SU-DHL-6 (cell line): ENCODE measurements at regions not wholly inside any gene's neighbourhood (a gene's known extent, or its start where the extent isn't known, plus 50 kb on each side); places are given as distances from the start of the nearest gene placed in this dataset.

Experiments
- EZH2phosphoT487 ChIP-seq: fragments of 200-600 bp; sonication (generic), shearing (Covaris generic); conservative IDR thresholded peaks from 2 replicates; pipeline ENCODE4 v1.6.1; 2018; ENCODE audit warnings: mild to moderate bottlenecking, antibody characterized with exemption, low read length, moderate library complexity, mixed read lengths
- TF ChIP-seq, protein P1 (sequence below): fragments of 200-600 bp; sonication (generic); IDR thresholded peaks from one replicate; pipeline ENCODE4 v1.5.1; 2017; ENCODE audit warnings: antibody characterized with exemption, mild to moderate bottlenecking, low read length, moderate library complexity; ENCODE audit not compliant: insufficient read depth, poor library complexity, severe bottlenecking

DNA sequence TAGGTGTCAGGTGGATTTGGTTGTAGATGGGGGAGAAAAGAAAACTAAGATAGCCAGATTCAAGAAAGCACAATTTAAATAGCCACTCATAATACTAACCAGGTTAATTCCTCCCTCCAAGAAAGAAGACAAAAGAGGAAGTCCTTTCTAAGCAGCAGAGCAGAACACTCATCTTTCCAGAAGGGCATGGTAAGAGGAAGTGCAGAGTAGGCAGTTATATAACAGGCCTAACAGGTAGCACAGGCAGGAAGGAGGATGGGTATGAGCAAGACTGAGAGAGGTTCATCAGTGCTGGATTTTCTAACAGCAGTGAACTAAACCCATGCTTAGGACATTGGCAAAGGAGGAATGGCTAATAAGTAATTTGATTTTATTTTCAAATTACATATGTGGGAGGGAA, 517.5 kb downstream of the PLPP3 start:
- TF ChIP-seq, protein P1, sequence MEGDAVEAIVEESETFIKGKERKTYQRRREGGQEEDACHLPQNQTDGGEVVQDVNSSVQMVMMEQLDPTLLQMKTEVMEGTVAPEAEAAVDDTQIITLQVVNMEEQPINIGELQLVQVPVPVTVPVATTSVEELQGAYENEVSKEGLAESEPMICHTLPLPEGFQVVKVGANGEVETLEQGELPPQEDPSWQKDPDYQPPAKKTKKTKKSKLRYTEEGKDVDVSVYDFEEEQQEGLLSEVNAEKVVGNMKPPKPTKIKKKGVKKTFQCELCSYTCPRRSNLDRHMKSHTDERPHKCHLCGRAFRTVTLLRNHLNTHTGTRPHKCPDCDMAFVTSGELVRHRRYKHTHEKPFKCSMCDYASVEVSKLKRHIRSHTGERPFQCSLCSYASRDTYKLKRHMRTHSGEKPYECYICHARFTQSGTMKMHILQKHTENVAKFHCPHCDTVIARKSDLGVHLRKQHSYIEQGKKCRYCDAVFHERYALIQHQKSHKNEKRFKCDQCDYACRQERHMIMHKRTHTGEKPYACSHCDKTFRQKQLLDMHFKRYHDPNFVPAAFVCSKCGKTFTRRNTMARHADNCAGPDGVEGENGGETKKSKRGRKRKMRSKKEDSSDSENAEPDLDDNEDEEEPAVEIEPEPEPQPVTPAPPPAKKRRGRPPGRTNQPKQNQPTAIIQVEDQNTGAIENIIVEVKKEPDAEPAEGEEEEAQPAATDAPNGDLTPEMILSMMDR: no peak
- TF ChIP-seq EZH2phosphoT487: no peak
